ENCODE measurements at regions not wholly inside any gene's neighbourhood (a gene's known extent, or its start where the extent isn't known, plus 50 kb on each side); places are given as distances from the start of the nearest gene placed in this dataset.
A peak's percentile ranks its signal among the peaks of the same experiment; 100 is the strongest.

DNA sequence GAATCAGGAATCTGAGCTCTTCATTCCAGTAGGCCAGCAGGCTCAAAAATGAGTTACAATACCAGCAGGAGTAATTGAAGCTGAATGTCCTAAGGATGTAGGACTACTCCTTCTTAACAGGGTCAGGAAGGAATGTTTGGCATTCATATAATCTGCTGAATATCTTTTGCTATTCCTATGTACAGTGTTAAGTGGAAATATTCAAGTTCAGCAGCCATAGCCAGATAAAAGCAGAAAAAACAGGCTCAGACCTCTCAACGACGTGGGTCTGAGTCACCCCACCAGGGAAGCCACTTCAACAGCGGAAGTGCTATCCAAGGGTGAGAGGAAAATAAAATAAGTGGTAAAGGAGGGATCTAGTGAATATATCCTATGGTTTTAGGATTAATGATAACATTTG, 577.0 kb downstream of the SPOCK3 start:
- no peak overlapping the region for H3K4me3 ChIP-seq (ENCODE audit: low read depth, low read length)
- no peak for TF ChIP-seq CTCF (IDR thresholded peaks at IDR 0.05; ENCODE audit: low read depth, low read length, missing control alignments)
- DNase-seq (ENCODE audit: low read depth): peak; percentile 9
- in situ Hi-C loops (cut with HindIII; ENCODE audit: low sequenced_read_pairs): no loop called here

DNA sequence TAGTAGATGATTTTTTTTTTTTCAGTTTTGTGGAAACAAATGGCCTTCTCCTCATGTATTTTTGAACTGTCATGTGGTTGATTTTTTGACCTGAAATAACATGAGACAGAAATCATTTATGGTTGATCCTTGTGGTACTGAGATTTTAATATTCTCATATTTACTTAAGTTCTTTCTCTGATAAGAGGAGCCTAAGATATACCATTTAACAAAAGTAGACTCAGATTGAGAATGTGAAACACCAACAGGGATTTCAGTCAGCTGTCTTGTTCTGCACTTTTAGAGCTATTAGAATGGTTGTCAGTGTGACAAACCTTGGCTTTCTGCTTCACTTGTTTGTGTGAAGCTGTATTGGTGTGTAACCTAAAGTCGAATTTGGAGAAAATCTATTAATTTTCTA, 575.7 kb downstream of the SPOCK3 start:
- DNase-seq (ENCODE audit: low read depth): no peak
- no peak overlapping the region for H3K4me3 ChIP-seq (ENCODE audit: low read depth, low read length)
- in situ Hi-C loops (cut with HindIII; ENCODE audit: low sequenced_read_pairs): no loop called here
- TF ChIP-seq CTCF (IDR thresholded peaks at IDR 0.05; ENCODE audit: low read depth, low read length, missing control alignments): no peak

DNA sequence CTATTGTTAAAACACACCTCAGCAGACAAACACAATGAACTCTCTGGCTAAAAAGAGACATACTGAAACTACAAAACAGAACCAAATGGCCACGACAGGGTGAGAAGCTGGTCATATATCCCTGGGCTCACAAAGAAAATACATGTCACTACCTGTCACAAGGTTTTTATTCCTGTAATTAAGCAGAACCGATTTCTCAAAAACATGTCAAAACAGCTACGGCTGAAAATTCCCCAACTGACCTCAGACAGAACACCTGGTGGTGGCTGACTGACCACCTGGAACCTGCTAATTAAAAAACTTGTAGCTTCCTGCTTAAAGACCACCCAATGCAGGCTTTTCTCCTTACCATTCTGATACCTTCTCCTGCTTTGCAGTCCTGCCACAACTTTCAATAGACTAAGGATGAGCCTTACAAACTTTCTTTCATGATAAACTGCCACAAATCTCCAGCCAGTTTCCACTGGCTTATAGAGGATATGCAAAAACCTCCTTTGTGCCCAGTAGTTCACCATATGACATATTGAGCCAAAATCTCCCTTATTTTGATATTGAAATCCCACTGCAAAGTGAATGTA, 571.9 kb downstream of the SPOCK3 start:
- no peak for TF ChIP-seq CTCF (IDR thresholded peaks at IDR 0.05; ENCODE audit: low read depth, low read length, missing control alignments)
- no peak overlapping the region for H3K4me3 ChIP-seq (ENCODE audit: low read depth, low read length)
- in situ Hi-C loops (cut with HindIII; ENCODE audit: low sequenced_read_pairs): no loop called here
- no peak for DNase-seq (ENCODE audit: low read depth)

DNA sequence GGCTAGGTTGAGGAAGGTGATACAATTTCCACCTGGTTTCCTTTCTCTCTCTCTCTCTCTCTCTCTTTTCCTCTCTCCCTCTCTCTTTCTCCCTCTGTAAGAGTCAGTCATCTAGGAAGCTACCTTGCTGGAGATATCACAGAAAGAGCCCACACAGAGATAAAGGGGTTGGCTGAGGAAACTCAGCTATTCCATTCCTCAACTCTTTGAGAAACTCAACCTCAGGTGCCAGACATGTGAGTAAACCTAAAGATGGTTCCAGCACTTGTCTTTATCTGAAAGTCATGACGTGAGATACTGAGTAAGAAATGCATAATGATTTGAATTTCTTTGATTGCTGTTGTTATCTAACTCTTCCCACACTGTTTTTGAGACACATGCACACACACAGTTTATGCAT, 564.0 kb downstream of the SPOCK3 start:
- no peak for DNase-seq (ENCODE audit: low read depth)
- H3K4me3 ChIP-seq (ENCODE audit: low read depth, low read length): no peak overlapping the region
- in situ Hi-C loops (cut with HindIII; ENCODE audit: low sequenced_read_pairs): no loop called here
- TF ChIP-seq CTCF (IDR thresholded peaks at IDR 0.05; ENCODE audit: low read depth, low read length, missing control alignments): no peak

- TF ChIP-seq CTCF (IDR thresholded peaks at IDR 0.05; ENCODE audit: low read depth, low read length, missing control alignments): no peak
- in situ Hi-C loops (cut with HindIII; ENCODE audit: low sequenced_read_pairs): no loop called here
These were observed 560.4 kb downstream of the SPOCK3 start for GRCh38 chr4:166673911-166674310.

DNA sequence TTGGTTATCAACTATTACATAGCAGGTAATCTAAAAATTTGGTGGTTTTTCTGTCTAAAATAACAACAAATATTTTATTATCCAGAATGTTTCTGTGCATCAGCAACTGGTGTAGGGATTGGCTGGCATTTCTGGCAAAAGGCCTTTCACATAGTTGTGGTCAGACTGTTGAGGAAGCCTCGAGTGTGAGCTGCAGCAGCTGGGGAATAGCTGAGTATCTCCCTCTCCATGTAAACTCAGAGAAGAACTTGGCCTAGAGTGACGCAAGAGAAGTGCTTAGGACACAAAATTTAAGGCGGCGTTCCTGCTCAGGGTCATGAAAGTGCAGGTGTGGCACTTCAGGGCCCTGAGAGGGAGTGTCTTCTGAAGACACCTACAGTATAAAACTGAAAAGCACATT, 558.9 kb downstream of the SPOCK3 start:
- TF ChIP-seq CTCF (IDR thresholded peaks at IDR 0.05; ENCODE audit: low read depth, low read length, missing control alignments): no peak
- DNase-seq (ENCODE audit: low read depth): peak; percentile 84
- no peak overlapping the region for H3K4me3 ChIP-seq (ENCODE audit: low read depth, low read length)
- in situ Hi-C loops (cut with HindIII; ENCODE audit: low sequenced_read_pairs): no loop called here

More at GRCh38 chr4:166673911-166674310, 560.4 kb downstream of the SPOCK3 start:
- no peak overlapping the region for H3K4me3 ChIP-seq (ENCODE audit: low read depth, low read length)
- no peak for DNase-seq (ENCODE audit: low read depth)

All from astrocyte of the cerebellum (primary cell).